HuH-7.5 (cell line): ENCODE measurements at regions not wholly inside any gene's neighbourhood (a gene's known extent, or its start where the extent isn't known, plus 50 kb on each side); places are given as distances from the start of the nearest gene placed in this dataset.
"Not testable (repeated sequence)": the region's sequence is repeated elsewhere in the genome, so short reads cannot be mapped to it uniquely, and the experiment has no call there.

Source experiments
- DNase-seq: peaks from one replicate; pipeline ENCODE4 v3.0.0; 2011; ENCODE audit warnings: low spot score

- DNase-seq: no peak
Observed at GRCh38 chr14:55979096-55979495, 139.1 kb upstream of the PELI2 start.

DNA sequence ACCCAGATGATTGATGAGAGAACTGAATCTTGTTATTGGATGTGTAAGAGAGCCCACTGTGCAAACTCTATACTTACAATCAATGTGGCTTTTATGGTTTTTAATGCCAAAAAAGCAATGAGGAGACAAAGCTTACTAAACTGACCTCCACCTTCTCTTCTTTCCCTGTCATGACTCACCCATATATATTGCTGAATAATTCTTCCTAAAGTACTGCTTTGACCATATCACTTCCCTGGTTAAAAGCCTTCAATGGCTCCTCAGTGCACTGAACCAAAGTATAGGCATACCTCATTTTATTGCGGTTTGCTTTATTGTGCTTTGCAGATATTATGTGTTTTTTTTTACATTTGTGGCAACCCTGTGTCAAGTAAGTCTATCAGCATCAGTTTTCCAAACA, 138.4 kb upstream of the PELI2 start:
- no peak for DNase-seq

GRCh38 chr14:55980970-55981369, 137.2 kb upstream of the PELI2 start:
- no peak for DNase-seq

DNA sequence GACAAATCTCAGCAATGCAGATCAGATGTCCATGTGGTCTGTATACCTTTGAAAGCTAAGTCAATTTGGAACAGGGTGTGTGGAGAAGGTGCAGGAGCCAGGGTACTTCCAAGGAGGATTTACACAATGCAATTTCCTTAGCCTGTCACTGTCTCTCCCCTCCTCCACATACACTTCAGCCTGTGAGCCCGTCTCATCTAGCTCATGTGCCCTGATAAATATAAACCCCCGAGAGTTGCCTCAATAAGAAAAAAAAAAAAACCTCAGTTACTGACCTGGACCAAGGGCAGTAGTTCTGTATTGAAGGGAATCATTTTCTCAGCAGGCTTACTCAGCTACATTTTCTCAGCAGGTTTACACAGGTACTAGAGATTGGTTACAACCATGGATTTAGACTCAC, 132.1 kb upstream of the PELI2 start:
- no peak for DNase-seq

DNA sequence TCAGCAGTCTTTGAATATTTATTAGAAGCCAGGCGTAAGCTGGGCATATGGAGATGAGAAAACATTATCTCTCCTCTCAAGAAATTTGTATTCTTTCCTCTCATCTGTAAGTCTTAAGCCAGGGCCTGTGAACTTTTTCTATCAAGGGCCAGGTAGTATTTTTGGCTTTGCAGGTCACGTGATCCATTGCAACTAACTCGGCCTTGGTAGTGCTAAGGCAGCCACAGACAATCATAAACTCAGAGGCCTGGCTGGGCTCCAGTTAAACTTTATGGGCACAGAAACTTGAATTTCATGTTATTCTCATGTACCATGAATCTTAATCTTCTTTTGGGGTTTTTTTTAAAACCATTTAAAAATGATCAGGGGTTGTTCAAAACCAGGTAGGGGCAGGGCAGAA, 117.4 kb upstream of the PELI2 start:
- no peak for DNase-seq

DNA sequence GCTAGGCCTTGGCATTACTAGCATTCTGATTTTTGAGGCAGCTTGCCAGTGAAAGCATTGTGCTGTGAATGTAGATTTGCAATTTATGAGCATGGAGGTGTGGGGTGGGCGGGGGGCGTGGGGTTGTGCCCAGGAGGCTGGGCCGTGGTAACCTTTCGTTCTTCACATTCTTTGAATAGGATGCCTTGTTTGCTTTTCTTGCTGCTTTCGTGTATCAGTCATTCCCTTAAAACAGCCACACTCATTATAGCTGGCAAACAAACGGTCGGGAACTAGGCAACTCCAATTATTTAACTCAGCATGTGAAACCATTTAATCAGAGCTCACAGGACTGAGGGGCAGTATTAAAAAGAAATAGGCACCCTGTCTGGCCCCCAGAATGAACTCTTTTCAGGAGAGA, 115.9 kb upstream of the PELI2 start:
- no peak for DNase-seq

DNA sequence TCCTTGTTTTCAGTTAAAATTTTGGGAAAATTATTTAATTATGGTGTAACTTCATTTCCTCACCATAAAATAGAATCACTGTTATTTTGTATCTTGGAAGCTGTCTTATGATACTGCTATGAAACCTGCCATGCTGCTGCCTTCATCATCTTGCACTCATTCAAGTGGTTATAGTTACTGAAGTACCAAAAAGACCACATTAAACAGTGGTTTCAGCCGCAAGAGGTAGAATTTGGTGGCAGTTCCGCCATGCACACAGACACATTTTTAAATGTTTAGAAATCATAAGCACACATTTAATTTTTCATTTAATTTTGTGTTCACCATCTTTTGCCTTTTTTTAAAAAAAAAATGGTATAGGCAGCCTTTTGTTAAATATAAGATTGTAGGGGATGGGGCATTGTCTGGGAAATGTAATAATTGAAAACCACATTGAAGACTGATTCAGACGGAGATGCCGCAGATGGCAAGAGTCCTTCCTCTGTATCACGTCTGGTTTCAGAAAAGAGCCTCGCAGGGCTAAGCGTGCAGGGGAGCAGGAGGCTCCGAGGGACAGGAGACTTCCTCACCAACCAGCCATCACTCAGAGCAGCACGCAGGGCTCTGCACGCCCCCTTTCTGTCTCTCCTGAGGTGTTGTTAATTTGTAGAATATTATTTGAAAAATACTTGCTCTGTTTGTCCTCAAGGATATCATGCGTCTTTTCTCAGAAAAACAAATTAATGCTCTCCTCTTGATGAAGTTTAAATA, 115.2 kb upstream of the PELI2 start:
- DNase-seq: no peak

GRCh38 chr14:56004323-56004722, 113.9 kb upstream of the PELI2 start:
- DNase-seq: no peak

DNA sequence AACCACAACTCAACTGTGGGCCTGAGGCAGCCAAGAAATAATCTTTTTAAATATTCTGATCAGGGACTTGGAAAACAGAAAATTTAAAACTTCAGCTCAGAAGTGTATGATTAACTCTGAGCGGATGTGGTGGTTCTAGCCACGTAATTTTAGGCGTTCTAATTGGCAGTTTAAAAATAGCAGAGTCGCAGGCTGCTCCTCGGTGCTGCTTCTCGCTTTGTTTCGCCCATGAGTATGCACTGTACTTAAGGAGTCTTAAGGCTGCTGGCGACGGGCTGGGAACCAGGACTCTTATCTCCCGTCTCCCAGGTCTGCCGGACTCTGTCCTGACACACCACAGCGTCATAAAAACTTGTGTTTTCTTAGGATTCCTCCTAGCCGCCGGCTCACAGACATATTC, 113.4 kb upstream of the PELI2 start:
- DNase-seq: no peak

- DNase-seq: no peak
Observed at GRCh38 chr14:56005191-56006053, 112.8 kb upstream of the PELI2 start.

GRCh38 chr14:56007491-56007890, 110.7 kb upstream of the PELI2 start:
- not testable (repeated sequence) for DNase-seq

DNA sequence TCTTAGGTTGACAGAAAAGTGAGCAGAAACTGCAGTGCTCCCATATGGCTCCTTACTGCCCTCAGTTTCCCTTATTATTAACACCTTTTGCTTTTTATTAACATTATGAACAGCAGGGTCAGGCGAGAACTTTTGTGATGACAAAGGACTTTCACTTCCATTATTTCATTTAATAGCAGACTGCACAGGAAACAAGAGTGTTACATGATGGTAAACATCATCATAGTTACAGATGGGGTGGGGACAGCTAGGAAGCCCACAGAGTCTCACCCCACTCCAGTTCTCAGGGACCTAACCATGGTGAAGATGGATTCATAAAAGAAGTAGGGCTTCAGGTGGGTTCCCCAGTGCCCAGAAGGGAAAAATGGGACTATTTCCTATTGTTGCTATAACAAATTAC, 110.1 kb upstream of the PELI2 start:
- no peak for DNase-seq

DNA sequence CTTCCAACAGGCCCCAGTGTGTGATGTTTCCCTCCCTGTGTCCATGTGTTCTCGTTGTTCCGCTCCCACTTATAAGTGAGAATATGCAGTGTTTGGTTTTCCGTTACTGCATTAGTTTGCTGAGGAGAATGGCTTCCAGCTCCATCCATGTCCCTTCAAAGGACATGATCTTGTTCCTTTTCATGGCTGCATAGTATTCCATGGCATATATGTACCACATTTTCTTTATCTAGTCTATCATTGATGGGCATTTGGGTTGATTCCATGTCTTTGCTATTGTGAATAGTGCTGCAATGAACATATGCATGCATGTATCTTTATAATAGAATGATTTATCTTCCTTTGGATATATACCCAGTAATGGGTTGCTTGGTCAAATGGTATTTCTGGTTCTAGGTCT, 109.5 kb upstream of the PELI2 start:
- not testable (repeated sequence) for DNase-seq

- DNase-seq: no peak
Observed at GRCh38 chr14:56023661-56024081, 94.5 kb upstream of the PELI2 start.

- DNase-seq: no peak
Observed at GRCh38 chr14:56025191-56025590, 93.0 kb upstream of the PELI2 start.

DNA sequence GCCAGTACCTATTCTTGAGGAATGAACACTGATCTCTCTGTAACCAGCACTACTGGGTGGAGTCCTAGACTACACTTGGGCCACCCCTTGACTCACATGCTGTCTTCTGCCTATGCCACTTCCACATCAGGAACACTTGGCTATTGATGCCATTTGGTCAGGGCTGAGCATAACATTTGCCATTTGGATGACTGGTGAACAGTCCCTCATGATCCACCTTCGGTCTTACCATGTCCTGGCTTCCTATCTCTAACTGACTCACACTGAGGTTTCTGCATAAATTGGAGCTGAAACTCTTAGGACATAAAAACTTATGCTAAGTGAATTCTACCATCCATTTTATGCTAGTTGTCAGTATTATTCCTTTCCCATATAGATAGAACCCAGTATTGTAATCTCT, 91.7 kb upstream of the PELI2 start:
- DNase-seq: no peak

- no peak for DNase-seq
Observed at GRCh38 chr14:56027421-56027820, 90.8 kb upstream of the PELI2 start.

- DNase-seq: no peak
Observed at GRCh38 chr14:56027916-56028712, 90.1 kb upstream of the PELI2 start.

- no peak for DNase-seq
Observed at GRCh38 chr14:56036353-56036752, 81.9 kb upstream of the PELI2 start.

- DNase-seq: no peak
Observed at GRCh38 chr14:56040121-56040520, 78.1 kb upstream of the PELI2 start.

- no peak for DNase-seq
Observed at GRCh38 chr14:56044196-56044595, 74.0 kb upstream of the PELI2 start.

GRCh38 chr14:56046546-56046945, 71.7 kb upstream of the PELI2 start:
- DNase-seq: no peak

- DNase-seq: no peak
Observed at GRCh38 chr14:56046996-56047395, 71.2 kb upstream of the PELI2 start.
